Activated T-helper 1 cell treated with anti-CD3 and anti-CD28 coated beads, Interleukin-2, amount 50 U/mL, for 16 hours (primary cell): ENCODE measurements at regions not wholly inside any gene's neighbourhood (a gene's known extent, or its start where the extent isn't known, plus 50 kb on each side); places are given as distances from the start of the nearest gene placed in this dataset.
"Not testable (repeated sequence)": the region's sequence is repeated elsewhere in the genome, so short reads cannot be mapped to it uniquely, and the experiment has no call there.

Experiments
- DNase-seq, 2 donors: peaks; one replicate each; pipeline ENCODE4 v3.0.0-alpha.2; 2020; ENCODE audit warnings: low read depth in 1 of 2, low spot score in 1 of 2

DNA sequence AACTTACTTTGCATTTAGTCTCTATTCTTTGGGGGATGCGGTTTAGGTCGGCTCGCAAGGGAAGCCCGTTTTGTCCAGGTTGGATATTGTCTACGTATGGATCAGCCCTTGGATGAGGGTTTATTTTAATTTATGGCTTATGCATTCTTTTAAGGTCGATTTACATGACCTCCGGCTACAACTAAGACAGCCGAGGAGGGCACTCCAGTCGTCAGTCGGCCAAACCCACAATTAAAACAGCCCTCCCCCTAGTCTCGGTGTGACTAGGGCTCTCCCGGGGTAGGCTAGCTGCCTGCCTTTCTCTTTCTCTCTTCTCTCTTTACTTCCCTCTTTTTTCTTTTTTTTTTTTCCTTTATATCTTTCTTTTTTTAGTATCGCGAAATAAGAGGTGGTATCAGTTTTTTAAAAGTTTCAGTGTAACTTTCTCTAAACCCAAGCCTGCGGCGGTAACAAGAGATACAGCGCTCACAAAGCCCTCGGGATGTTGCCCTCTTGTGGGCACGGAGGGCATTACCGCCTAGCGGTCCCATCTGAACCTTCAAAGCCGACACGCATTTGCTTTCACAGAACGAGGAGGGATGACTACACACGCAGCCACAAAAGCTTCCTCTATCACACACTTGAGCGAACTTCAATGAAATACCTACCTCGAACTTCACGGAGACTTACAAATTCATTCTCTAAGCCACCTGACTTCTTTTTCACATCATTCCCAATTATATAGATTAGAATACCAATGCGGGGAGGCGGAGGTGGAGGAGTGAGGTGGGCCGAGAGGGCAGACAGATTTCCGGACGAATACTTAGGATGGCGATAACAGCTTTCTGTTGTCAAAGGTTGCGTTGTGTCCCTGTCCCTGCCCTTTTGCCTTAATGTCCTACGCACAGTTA lies 132.3 kb upstream of the C11orf58 start:
- peak; percentile 61 to 63 for DNase-seq

DNA sequence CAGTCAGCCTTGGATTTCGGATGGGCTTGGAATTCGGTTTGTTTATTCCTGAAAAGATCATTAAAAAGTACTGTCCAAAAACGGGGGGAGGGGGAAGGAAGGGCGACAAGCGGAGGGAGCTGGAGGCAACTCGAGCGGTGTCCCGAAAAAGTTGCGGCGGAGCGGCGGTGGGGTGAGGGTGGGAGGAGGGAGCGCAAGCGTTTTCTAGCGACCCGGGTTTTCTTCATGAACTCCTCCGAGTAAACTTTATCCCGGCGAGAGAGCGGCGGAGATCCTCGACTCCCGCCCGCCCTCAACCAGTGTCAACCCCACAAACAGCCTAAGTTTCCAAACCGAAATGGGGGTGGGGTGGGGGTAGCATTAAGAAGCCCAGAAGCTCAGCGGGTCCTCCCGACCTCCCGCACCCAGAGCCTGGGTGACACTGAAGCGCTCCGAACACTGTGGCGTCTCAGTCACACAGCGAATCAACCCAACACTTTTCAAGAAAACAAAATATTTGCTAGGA lies 133.0 kb upstream of the C11orf58 start:
- DNase-seq = no peak

DNA sequence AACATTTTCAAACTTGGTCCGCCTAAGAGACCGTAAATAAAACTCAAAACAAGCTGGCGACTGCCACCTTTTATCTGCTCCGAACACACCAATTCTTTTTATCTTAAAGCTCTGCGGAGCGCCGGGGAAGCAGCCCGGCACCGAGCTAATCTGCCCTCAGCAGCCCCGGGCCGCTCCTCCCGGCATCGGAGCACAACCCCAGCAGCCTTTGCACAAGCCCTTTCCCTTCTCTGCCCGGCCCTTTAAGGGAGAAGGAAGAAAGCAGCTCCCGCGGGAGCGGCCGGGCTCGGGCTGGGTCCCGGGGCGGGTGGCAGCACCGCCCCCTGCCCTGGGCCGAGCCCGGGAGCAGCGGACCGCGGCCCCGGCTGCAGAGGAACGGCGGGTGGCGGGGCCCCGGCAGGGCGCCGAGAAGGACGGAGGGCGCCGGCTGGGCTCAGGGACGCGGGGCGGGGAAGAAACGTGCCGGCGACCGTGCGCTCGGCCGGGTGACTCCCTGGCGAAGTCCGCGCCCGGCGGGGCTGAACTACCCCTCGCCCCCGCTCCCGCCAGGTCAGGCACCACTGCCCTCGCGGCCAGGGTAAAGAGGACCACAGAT lies 133.6 kb upstream of the C11orf58 start:
- DNase-seq = no peak

DNA sequence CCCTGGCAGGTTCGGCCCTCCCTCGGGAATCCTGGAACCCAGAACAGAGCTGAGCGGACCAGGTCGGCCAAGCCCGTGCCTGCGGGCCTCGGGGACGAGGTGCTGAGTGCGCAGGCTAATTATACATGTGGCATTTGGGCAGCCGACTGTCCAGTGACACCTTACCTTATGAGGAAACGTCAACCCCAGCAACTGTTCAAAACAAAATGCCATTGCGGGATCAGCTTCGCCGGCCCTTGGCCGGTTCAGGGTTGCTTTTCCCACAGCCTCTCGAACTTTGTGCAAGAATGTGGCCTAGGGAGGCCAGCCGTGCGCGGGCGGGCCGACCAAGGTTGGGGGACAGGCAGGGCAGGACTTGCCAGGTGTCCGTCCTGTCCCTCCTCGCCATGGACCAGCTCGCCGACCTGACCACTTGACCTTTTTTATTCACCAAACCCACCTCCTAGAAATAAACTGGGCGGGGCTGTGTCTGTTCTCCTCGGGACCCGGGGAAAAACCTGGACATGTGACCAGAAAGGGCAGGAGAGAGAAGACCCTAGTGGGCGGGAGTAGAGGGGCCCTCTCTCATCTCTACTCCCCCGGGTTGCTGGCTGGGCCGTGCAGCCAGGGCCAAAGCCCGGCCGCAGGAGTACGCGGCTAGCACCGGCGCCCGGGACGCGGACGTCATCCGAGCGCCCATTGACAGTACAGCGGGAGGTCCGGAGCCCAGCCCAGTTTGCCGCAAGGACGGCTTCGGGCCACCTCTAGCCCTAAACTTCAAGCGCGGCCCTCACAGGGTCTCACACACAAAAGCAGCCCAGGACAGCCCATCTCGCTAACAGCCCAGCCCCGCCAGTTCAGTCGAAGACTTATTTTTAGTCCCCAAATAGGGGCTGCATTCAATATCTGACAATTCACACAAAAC lies 134.3 kb upstream of the C11orf58 start:
- no peak for DNase-seq

DNA sequence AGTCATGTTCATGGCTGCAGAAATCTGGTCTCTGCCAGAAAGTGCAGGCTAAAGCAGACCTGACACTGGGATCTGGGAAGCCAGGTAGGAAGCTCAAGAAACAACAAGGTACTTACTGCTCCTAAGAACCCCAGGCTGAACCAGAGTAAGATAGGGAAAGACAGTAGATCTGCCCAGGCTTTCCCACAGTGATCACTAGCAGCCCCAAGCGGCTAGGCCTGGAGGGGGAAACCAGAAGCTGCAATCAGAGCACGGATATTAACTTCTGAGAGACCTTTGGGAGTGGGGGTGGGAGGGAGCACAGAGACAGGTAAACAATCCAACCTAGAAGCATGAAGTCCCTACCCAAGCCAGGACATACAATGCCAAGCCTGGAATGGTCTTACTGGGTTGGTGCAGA lies 135.2 kb upstream of the C11orf58 start:
- DNase-seq = no peak

DNA sequence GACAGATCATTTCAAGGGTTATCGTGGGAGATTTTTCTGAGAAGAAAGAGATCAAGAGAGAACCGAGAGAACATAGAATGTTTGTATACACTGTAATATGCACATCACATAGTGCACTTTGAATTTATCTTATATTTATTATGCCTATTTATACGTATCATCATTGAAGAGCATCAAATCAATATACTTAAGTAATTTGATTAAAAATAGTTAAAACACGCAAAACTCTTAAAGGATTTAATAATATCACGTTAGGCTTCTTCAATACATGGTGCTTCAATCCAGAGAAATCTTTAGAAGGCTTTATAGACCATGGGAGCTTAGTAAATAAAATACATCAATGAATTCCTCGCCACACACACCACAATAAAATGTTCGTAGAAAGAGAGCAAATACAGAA lies 139.5 kb upstream of the C11orf58 start:
- DNase-seq = no peak

DNA sequence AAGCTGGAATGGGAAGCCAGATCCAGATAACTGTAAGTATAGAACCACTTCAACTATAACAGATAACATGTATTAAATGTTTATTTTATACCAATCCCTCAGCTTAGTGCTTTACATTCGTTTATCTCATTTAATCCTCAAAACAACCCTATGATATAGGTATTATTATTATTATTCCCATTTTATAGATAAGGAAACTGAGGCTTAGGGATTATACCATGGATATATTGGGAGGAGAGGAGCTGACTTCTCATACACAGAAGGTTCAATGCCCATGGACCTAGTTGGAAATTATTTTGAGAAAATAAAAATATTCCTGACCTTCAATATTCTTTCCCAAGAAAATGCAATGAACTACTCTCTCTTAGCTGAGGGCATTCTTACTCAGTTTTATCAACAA lies 140.4 kb upstream of the C11orf58 start:
- DNase-seq = no peak

DNA sequence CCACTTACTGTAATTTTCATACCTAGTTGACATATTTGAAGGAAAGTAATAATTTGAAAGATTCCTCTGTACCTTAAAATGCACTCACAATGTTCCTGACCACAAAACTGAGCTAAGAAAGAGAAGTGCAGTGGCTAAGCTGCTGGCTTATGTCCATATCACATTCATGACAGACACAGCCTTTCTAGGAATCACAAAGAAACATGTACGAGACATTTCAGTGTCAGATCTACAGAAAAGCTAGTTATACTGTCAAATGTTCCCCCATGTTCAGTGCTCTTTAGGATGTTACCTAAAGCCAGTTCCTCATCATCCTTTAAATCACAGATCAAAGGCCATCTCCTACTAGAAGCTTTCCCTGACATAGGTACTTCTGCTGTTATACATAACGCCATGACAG lies 142.2 kb upstream of the C11orf58 start:
- no peak for DNase-seq

DNA sequence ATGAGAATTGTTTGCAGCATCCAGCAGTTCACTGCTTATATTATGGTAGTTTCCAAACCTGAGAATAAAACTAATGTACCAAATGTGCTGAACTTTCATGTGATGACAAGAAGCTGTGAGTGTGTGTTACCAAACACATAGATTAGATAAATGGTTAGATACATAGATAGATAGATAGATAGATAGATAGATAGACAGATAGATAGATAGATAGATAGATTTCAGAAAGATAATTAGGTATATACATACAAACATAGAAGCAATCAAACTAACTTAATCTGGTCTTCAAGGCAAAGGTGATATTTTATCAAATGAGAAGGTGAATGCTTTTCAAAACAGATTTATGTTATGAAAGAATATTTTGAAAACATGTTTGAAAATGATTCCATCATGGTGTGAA lies 147.3 kb upstream of the C11orf58 start:
- no peak for DNase-seq

DNA sequence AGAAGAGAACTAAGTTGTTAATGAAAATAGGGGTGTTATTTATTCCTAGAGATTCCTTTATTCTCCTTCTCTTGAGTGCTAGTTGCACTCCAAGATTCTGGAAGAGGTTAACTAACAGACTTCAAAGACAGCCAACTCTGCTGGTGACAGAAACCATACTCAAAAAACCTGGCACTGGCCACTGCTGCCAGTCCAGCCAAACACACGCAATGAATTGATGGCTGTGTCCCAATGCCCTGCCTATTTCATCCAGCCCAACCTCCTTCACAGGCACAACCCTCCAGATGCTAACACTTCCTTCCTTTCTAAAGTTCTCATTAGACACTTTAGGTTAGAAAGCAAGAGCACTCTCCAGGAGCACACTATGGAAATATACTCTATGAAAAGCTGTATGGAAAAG lies 150.8 kb upstream of the C11orf58 start:
- no peak for DNase-seq

DNA sequence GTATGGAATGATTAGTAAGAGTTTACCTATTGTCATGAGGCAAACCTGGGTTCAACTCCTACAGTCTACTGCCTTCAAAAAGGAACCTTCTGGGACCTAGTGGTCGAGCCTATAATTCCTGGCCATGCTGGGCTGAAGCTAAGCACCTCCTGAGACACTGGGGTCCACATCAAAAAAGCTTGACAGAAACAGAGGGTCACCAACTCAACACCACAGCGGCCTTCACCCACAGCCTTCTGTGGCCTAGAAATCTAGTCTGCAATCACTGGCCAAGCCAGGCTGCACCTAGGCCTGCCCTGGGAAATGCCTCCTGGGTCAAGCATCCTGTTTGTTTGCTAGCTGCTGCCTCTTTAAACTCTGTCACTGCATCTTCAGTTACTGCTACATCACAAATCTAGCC lies 153.9 kb upstream of the C11orf58 start:
- DNase-seq = no peak

DNA sequence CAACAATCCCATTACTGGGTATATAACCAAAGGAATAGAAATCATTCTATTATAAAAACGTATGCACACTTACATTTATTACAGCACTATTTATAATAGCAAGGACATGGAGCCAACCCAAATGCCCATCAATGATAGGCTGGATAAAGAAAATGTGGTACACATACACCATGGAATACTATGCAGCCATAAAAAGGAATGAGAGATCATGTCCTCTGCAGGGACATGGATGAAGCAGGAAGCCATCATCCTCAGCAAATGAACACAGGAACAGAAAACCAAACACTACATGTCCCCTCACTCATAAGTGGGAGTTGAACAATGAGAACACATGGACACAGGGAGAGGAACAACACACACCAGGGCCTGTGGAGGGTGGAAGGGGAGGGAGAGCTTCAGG lies 157.4 kb upstream of the C11orf58 start:
- DNase-seq = not testable (repeated sequence)

DNA sequence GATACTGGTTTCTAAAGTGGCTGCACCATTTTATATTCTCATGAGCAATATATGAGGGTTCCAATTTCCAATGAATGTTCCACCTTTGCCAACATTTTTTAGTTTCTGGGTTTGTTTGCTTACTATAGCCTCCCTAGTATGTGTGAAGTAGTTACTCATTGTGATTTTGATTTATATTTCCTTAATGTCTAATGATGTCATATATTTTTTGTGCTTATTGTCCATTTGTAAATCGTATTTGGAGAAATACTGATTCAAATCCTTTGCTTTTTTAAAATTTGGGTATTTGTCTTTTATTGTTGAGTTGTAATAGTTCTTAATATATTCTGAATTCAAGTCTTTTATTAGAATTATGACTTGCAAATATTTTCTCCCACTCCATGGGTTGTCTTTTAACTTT lies 161.0 kb upstream of the C11orf58 start:
- no peak for DNase-seq

DNA sequence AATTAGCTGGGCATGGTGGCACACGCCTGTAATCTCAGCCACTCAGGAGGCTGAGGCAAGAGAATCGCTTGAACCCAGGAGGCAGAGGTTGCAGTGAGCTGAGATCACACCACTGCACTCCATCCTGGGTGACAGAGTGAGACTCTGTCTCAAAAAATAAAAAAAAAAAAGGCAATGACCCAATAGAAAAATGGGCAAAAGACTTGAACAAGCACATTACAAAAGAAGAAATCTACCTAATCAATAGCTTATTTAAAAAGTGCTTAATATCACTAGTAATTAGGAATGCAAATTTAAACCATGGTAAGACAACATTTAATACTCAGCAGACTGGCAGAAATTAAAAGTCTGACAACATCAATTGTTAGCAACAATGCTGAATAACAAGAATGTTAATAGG lies 163.6 kb upstream of the C11orf58 start:
- DNase-seq = not testable (repeated sequence)

DNA sequence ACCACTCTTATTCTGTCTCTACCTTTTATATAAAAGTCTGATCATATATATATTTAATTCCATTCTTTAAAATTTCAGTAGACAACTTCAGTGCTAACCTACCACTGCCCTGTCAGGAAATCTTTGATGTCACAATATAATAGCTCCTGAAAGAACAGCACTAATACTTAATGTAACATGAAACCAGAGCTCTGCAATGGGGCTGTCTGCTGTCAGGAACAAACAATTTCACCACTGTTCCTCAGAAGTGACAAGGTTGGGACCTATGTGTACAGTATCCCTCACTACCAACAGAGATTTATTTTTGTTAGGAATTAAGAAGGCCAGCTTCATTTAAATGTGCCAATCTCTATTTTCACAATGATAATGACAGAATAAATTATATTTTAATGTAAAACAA lies 165.5 kb upstream of the C11orf58 start:
- no peak for DNase-seq

DNA sequence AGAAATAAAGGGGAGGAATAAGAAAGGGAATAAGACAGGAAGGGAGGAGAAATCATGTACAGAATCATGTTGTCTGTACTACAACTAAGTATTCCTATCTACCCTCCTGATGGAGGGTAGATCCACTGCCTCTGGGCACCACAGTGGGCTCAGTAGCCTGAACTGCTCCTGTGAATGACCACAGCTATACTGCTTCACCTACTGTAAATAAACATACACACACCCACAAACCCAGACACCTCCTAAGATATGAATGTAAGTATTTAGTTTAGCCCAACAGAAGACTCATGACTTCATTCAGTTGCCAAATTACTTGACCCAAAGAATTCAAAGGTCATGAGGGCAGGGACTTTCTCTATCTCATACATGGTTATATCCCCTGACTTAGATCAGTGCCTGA lies 177.3 kb upstream of the C11orf58 start:
- no peak for DNase-seq

DNA sequence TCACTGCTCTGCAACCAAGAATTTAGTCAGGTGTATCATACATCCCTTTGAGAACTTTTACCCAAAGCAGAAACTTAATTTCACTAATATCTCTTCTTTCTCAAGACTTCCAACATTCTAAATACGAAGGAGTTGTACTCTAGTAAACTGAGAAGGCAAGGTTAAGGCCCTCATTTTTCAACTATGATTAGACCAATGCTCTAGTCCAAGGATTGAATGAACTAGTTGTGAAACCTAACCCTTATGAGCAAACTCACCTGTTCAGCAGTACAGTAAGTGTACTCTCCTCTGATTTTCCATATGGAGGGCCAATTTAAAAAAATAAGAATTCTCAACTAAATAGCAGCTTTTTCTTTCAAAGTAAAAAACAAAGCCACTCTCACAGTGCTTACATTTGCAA lies 180.0 kb upstream of the C11orf58 start:
- DNase-seq = no peak

DNA sequence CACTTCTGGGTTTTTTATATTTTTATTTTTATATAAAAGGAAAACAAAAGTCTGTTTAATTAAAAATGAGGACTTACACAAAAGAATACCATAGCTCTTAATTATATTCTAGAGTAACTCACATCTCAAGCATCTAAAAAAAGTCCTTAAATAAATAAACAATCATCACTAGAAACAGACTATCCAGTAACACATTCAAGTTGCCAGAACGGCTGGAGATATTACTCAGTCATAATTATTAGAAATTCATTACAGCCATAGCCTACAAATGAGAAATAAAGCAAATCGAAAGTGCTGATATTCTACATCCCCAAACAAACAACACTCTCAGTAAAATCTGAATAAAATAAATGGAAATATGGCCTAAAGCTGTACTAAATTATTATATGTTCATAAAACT lies 182.5 kb upstream of the C11orf58 start:
- DNase-seq = no peak

DNA sequence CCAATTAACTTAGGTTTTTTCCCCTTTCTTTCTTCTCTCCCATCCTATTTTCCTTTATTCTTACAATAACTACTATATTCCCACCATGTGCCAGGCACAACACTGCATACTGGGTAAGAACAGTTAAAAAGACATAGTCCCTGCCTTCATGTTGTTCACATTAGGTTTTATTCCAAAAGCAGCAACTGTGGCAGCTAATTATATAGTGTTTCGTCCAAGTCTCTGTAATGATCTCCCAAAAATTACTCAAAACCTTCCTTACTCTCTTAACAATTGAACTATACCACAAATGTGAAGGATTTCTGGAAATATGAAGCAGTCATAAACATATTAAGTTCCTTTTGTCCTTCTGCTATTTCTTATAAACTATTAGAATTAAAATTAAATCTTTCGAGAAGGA lies 184.1 kb upstream of the C11orf58 start:
- DNase-seq = no peak

DNA sequence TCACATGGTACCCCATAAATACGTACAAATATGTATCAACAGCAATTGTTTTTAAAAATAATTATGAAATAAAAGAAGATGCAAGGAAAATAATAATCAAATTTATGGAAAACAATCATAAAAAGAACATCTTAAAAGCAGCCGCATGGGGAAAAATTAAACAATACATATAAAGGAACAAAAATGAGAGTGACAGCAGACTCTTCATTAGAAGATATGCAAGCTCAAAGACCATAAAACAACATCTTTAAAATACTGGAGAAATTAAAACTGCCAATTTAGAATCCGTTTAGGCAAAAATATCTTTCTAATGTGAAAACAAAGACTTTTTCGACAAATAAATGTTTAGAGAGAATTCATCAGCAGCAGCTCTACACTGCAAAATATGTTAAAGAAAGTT lies 190.6 kb upstream of the C11orf58 start:
- DNase-seq = no peak

DNA sequence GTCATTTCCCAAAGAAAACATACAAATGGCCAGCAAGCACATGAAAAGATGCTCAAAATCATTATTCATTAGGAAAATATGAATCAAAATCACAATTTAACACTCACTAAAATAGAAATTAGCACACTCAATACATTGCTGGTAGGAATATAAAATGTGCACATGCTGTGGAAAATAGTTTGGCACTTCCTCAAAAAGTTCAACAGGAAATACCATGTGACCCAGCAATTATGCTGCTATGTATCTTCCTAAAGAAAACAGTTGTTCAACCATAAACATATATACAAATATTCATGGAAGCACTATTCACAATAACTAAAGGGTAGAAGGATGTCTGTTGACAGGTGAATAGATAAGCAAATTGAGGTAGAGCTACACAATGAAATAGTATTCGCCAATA lies 187.3 kb upstream of the SOX6 start:
- DNase-seq = no peak

DNA sequence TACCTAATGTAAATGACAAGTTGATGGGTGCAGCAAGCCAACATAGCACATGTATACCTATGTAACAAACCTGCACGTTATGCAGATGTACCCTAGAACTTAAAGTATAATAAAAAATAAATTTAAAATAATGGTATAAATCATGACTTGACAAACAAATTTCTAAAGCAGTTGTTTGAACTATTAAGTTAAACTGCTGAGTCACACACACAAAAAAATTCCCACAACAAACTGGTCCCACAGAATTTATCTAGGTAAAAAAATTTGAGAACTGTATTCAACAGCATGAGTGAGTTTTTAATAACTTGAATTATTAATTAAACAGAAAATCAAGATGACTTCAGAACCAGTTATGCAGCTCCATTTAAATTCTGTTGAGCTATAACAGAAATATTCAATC lies 186.0 kb upstream of the SOX6 start:
- no peak for DNase-seq
